ENCODE measurements at regions not wholly inside any gene's neighbourhood (a gene's known extent, or its start where the extent isn't known, plus 50 kb on each side); places are given as distances from the start of the nearest gene placed in this dataset.

DNA sequence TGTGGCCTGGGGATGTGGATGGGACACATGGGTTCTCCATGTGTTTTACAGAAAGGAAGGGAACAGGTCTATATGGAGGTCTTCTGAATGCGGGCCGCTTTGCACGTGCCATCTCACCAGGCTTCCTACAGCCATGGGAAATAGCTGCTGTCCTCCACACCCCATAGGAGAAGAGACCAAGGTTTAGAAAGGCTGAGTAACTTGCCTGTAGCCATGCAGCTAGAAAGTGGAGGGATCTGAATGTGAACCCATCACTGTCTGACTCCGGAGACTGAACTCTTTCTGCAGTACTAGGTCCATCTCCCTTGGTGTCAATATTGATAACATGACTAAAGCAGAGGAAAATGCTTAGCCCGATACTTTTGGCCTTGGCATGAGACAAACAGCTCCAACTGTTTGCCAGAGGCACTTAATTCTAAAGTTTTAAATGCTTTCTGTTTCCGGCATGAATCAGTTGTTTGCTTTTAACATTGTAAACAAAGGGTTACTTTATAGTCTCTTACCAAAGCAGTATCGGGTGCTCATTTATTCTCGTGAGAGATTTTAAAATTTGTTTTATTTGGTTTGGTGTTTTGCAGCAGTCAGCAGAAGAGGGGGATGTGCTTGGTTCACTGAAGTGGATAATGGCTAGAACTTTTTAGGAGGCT lies 64.8 kb upstream of the LOXL4 start:
- peak in 2 of 3 experiments; percentile 2 to 39 for DNase-seq

DNA sequence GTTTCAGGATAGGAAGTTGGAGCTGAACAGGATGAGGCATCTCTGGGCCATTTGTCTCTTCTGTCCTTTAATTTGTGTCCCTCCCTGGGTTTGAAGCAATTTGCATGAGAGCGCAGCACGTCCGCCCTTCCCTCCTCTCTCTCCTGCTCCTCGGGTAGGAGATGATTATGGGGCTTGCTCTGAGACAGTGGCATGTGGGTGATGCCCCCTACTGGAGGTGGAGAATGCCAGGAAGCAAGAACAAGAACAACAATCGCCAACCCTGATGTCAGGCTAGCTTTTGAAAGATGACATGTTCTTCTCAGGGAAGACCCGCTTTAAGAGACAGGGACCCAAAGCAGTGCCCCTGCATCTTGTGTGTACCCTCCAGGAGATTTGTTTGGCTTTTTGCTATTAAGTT lies 63.9 kb upstream of the LOXL4 start:
- DNase-seq = no peak

DNA sequence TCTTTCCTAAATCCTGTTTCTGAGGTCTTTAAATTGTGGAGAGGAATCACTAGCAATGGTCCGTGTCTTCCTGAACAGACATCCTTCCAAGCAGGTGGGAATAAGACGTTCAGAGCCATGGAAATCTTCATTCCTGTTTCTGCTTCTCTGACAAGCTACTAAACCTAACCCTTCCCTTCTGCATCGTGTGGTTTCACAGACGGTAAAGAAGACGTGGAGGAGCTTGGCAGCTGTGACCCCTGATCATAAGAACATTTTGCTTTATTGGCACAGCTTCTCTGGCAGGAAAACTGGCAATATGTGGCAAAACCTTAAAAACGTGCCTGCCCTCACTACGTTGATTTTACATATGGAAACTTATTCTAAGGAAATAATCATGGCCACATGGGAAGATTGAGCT lies 63.0 kb upstream of the LOXL4 start:
- no peak for DNase-seq

DNA sequence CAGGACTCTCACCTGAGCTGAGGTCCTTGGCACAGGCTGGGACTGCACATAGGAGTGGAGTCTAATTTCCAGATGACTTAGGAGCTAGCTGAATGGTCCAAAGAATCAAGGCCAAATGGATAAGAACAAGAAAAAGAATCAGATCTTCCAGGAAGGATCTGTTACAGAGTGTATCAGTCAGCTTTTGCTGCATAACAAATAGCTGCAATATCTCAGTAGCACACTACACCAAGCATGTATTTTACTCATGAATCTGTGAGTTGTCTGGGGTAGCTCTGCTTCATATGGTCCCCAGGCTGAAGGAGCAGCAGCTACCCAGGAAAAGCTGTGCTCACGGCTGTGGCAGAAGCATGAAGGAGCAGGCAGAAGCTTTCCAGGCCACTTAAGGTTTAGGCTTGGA lies 60.6 kb upstream of the LOXL4 start:
- DNase-seq = no peak

DNA sequence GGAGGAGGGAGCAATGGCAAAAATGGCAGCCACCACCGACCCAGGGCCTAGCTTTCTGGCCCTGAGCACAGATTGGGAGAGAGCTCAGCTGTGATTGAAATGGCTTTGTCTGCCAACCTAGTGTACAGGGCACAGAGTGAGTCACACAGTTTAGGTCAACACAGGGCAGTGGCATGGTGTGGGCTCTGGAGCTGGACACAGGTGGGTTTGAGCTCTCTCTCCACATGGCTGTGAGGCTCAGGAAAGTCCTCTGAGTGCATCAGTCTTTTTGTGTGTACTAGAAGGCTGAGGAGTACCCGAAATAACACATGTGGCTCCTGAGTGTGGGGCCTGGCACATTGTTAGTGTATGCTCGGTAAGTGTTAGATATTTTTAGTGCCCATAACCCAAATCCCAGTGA lies 60.2 kb upstream of the LOXL4 start:
- DNase-seq = no peak

DNA sequence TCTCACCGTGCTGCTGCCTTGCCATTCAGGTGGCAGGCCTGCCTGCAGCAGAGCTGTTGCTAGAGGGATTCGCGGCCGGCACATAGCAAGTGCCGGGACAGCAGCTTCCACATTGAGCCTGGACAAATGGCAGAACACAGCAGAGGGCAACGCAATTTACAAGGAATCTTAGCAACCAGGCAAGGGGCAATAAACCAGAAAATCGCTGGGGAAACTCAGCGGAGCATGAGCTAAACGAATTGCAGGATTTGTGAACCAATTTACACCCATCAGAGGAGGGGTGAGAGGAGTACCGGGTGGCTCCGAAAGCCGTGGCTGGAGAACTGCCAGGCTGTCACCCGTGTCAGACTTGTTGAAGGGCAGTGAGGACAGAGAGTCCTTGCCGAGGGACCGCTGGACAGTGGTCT lies 58.6 kb upstream of the LOXL4 start:
- DNase-seq = peak in 2 of 3 experiments; percentile 11 to 20

DNA sequence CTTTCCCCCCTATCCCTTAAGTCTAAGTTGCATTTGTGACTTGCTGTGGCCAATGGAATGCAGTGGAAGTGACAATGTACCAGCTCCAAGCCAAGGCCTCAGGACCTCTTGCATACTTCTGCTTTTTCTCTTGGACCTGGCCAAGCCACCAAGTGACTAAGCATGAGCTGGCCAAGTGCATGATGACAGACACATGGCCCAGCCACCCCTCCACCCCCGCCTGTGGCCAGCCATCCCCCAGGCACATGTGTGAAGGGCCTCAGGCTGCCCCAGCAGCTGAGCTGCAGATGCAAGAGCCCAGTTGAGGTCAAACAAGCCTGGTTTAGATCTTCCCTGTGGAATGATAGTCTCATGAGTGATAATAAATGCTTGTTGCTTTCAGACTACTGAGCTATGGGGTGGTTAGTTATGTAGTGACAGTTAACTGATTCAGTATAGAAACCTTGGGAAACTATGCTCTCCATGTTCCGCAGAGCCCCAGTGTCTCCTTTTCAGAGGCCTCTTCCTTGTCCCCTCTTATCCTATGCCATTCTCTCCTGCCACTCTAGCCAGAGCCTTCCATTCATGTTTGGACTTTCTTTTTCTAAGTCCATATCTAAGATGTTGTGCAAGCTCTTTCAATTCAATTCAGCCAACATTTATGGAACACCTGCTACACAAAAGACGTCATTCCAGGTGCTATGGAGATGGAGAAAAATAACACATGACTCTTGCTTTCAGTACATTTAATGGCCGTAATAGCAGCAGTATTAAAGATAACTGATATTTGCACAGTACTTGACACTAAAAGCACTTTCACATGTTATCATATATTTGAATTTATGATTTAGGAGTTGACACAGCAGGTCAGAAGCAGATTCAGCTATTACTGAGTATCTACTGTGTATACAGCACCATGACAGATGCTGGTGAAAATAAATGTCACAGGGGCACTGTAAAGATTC lies 55.5 kb upstream of the LOXL4 start:
- DNase-seq = peak; percentile 15 to 79 (median 29)

DNA sequence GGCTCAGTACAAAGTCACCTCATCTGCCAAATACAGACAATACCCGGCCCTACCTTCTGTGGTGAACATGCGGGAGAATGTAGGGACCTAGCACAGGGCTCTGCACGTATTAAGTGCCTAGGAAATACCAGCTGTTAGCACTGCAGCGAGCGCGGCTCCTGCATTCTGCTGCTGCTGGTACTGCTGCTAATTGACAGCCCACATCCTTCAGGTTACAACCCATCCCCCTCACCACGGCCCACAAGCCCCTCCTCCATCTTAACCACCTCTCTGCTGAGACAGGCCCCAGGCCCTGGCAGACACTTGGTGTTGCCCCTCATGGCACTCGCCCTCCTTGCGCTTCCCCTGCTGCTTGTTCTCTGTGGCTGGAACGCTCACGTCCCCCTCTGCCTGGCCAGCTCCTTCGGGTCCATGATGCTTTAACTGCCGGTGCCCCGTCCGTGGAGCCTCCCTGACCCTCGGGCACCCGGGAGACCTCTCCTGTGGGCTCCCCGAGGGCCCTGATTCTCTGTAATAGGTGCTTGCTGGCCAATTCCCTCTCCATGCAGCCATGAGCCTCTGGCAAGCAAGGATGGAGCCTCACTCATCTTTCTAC lies 53.3 kb upstream of the LOXL4 start:
- DNase-seq = no peak

DNA sequence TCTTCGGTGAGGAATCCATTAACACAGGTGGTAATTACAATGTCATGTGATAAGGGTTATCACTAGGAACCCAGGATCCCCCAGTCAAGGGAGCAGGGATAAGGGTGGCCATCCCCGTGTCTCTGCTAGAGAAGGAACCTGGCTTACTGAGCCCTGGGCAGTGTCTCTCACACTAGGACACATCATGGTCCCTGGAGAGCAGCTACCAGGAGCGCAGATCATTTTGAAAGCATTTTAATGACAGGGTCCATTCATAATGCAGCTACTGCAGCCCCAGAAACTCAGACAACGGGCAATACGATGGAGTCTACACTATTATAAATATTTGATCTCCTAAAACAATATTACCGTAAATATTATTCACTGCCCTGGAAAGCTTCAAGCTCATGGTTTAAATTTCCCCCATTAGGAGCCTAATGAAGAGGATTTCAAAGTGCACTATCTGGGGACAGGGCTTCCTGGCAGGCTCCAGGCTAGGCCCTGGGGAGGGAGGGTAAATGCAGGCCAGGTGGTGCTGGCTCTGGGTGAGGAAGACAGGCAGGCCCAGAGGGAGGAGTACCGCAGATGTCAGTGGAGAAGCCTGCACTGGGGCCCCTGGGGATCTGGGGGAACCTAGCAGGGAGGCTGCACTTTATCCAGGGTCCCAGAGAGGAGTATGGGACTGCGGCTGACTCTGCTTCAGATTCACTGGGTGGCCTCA lies 52.6 kb upstream of the LOXL4 start:
- peak in 2 of 3 experiments; percentile 2 to 22 for DNase-seq

DNA sequence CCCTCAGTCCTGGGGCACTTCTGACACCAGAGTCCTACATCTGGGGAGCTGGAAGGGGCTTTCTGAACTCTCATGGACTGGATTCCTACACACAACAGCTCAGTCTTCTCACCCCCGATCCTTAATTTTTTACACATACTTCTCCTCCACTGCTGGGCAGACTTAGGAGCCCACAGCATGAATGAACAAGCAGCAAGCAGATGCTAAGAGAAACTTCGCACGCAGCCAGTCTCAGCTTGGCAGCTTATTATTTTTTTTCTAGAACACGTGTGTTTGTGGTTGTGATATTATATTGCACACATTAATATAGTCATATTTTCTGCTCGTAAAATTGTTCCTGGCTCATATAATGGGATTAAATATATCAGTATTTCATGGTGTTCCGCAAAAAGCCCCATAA lies 50.9 kb upstream of the LOXL4 start:
- no peak for DNase-seq

Measured in NCI-H1417 (cell line).